Activated CD4-positive, alpha-beta T cell treated with anti-CD3 and anti-CD28 coated beads, Interleukin-10, Interleukin-2, amounts not matched to agents 100 ng/mL and 50 ng/mL, durations not matched to agents 16 hours and 8 hours (primary cell): ENCODE measurements at regions not wholly inside any gene's neighbourhood (a gene's known extent, or its start where the extent isn't known, plus 50 kb on each side); places are given as distances from the start of the nearest gene placed in this dataset.
"Not testable (repeated sequence)": the region's sequence is repeated elsewhere in the genome, so short reads cannot be mapped to it uniquely, and the experiment has no call there.

Source experiments
- DNase-seq: peaks from one replicate; pipeline ENCODE4 v3.0.0-alpha.2; 2020

DNA sequence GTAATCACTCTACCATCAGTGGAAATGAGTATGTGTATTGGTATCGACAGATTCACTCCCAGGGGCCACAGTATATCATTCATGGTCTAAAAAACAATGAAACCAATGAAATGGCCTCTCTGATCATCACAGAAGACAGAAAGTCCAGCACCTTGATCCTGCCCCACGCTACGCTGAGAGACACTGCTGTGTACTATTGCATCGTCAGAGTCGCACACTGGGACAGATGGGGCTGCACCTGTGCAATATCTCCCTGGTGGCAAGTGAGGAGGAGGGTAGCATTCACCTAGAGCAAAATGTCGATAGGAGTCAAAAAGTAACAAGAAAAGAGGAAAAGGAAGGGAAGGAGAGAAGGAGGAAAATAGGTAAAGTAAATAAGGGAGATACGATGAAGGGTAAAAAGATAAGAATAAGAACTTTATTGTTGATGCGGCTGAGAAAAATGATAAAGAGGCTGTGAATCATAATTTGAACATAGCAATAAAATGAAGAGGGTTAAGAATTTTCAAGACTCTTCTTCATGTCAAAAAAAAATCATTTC lies 450.5 kb upstream of the OR4E1 start:
- DNase-seq: no peak

DNA sequence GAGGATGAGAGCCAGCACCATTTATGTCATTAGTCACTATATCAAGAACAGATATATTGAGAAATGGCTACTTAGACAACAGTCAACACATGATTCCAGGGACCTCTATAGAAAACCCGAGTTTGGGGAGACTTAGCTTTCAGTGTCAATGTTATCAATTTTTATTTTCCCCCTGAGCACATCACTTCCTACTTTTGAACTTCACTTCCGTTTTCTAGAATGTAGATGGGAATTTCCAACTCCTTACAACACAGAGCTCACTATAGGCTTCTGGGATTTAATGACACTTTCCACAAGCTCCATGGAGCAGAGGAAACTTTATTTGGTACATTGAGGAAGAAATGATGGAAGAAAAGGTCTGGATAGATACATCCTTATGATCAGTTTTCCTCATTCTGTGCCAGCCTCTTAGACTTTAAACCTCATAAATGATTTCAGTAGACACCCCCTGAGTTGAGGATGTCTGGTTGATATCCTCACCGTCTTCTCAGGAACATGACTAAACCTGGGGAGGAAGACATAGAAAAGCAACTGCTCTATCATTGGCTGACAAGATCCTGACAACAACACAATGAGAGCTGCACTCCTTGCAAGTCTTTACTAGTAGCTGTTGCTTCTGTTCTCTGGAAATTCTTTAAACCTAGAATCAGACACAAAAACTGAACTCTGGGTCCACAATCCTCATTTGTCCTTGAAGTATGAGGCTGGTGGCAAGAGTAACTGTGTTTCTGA lies 449.4 kb upstream of the OR4E1 start:
- DNase-seq: no peak

DNA sequence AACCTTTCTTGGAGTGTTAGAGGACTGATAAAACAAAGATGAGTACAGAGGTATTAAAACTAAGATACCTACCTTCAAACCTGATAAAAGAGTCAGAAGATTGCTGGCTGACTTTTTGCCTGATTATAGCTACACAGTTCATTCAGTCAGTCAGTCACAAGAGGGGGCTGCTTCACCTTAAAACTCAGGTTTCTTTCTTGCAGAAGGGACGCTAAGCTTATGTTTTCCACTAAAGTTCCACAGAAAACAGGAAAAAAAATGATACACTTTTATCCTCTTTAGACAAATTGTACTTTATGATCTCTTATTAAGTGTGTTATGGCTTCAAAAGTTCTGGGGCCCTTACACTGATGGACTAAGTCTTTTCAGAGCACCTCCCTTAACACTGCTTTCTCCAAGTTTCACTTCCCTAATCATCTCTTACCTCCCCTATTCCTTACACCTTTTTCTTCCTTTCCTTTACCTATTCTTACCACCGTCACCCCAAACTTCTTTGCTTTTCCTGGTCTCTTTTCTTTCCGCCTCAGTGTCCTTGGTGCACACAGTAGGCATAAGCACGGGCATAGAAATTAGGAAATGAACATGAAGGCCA lies 448.7 kb upstream of the OR4E1 start:
- no peak for DNase-seq

DNA sequence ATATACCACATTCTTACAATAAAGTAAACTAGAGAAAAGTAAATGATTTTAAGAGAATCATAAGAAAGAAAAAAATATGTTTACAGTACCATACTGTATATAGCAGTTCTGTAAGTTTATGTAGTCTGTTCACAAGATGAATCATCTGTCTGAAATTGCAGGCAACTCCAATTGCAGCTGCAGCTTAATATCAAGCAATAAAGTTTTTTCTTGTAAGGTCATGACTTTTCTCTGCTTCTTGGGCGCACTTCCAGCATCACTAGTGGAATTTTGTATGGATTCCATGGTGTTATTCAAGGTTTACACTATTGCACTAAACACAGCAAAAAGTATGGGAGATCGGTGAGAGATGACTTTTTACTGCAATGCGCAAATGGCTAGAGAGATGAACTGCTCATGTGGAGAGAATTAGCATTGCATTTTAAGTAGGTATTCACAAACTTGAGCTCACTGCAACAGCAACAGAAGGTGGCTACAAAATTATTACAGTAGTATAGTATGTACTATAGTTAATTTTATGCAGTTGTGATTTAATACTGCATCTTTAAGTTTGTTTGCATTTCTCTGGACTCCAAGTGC lies 445.4 kb upstream of the OR4E1 start:
- DNase-seq: no peak

DNA sequence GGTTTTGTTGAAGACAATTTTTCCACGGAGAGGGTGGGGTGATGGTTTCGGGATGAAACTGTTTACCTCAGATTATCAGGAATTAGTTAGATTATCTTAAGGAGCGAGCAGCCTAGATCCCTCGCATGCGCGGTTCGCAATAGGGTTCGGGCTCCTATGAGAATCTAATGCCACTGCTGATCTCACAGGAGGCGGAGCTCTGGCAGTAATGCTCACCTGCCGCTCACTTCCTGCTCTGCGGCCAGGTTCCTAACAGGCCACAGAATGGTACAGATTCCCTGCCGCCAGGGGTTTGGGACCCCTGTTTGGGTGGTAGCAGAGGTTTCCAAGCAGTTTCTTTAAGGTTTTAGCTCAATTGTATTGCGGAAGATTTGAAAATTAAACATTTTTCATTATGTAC lies 439.8 kb upstream of the OR4E1 start:
- DNase-seq: no peak

DNA sequence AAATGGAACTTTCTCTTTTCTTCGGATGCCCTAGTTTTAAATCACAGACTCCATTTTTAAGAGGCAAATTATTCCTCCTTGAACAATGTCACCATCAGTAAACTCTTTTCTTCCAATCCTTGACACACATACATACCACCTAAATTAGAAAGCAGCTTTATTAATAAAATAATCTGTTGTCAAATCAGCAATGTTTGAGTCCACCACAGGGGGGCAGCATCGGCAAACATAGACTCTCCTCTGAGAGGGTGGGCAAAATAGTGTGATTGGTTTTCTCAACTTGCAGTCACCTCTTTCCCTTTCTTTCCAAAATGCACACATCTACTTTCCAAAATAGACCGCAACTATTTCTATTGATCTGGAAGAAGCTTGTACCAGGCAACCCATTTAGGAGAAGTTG lies 438.4 kb upstream of the OR4E1 start:
- DNase-seq: no peak

GRCh38 chr14:22107753-22108152 lies 434.1 kb upstream of the OR4E1 start:
- no peak for DNase-seq

- DNase-seq: no peak
Observed at GRCh38 chr14:22106700-22107697, 433.4 kb upstream of the OR4E1 start.

- DNase-seq: no peak
Observed at GRCh38 chr14:22105624-22106006, 432.0 kb upstream of the OR4E1 start.

DNA sequence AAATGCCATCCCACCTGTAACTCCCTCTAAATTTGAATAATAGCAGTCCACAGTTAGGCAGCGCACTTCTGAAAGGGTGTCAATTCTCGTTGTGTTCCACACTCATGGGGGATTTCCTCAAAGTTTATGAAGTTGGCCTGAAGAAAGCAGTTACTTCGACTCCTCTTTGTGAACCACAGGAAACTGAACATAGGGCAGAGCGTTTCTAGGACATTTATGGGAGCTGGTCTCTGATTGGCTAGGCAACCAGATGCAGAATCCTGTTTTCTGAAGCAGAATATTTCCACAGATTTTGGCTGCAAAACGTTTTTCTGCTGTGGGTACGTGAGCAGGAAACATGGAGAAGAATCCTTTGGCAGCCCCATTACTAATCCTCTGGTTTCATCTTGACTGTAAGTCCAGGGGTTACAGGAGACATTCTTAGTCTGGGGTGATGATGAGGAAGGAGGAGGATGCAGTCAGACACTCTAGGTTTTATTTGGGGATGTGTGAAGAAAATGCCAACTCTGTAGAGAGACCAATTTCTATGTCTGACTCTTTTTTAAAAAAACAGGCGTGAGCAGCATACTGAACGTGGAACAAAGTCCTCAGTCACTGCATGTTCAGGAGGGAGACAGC lies 431.5 kb upstream of the OR4E1 start:
- no peak for DNase-seq

- DNase-seq: not testable (repeated sequence)
Observed at GRCh38 chr14:22100764-22101120, 427.1 kb upstream of the OR4E1 start.

DNA sequence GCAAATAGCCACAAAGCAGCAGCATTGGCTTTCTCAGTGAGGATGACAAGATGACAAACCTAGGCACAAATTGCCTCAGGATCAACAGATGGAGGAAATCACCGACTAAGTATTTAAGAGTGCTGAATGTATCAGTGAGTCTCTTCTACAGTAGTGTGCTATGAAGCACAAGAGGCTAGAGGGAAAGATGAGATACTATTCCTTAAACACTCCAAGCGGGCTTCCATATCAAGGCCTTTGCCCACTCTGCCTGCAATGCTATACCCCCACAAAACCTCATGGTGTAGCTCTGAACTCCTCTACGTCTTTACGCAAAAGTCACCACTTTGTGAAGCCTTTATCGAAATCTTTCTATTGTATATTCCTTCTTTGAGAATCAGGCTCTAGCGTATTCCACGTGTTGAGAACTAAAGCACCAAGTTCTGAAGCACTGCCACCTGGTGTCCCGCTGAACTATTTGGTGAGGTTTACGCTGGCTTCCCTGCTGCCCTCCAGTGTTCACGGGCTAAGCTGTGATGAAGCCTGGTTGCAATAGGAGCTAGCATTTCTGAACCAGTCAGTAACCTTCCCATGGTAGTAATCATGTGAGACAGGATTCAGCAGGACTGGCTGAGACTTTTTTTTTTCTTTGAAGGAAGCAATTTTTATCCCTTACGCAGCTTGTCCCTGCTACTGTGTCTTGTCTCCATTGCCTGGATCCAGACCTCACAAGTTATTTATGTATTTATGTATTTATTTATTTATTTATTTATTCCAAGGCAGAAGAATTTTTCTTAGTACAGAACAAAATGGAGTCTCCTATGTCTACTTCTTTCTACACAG lies 426.5 kb upstream of the OR4E1 start:
- peak; percentile 70 for DNase-seq

- no peak for DNase-seq
Observed at GRCh38 chr14:22098435-22098834, 424.8 kb upstream of the OR4E1 start.

DNA sequence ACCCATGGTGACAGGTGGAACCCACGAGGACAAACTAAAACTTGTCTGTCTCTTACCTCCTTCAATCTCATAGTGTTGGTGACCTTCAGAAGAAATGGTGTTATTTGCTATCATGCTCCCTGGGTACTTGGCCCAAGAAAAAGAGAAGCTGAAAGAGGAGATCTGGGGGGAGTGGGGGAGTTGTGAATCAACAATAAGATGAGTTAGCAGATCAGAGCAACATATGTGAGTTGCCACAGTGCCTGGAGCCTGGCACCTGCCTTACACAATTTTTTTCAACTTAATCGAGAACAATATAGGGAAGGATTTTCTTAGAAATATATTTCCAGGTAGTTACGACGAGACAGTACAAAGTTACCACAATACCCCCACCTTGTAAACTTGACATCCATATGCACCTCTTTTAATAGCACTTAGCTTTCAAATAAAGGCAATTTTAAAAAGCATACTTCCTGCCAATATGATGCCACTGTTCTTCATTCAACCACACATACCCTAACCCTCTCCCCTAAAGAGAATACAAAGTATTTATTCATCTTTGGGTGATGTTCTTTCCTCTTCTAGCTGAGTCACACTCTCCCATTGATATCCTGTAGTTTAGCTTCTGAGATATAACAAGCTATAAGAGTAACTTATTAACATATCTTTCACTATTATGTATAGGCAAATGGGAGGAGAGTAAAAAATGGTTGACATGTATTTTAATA lies 424.1 kb upstream of the OR4E1 start:
- no peak for DNase-seq

DNA sequence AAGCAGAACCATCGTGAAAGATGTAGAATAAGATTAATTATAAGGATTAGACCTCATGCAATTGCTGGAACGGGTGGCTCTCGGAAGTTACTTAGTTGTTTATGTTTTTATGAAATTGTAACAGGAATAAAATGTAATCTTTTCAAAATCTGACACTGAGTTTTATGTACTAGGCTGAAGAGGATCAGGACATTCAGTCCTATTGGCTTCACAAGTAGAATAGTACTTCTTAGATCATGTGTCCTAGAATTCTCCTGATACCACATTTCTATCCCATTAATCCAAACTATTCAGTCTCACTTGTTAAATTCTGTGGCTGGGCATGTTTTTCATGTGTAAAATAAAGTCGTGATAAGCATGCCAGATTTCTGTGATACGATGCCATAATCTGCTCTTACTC lies 423.5 kb upstream of the OR4E1 start:
- DNase-seq: no peak

GRCh38 chr14:22096514-22096895 lies 422.9 kb upstream of the OR4E1 start:
- peak; percentile 40 for DNase-seq

DNA sequence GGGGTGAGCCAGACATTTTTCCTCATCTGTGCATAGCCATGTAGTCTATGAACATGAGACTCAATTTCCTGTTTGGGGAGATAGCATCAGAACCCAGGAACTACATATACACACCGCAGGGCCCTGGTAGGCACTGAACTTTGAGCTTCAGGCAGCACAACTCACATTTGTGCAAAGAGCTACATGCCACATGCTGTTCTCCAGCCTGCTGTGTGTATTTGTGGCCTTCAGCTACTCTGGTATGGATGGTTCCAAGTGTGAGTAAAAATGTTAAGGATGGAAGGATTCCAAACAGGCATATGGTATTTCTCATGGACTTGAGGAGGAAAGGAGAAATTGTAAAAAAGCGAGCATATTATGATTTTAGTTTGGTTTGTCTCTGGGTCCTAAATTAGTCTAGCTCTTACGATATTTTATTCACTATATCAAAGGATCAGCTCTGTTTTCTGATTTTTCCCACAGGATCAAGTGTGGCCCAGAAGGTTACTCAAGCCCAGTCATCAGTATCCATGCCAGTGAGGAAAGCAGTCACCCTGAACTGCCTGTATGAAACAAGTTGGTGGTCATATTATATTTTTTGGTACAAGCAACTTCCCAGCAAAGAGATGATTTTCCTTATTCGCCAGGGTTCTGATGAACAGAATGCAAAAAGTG lies 422.4 kb upstream of the OR4E1 start:
- DNase-seq: peak; percentile 27

- no peak for DNase-seq
Observed at GRCh38 chr14:22089940-22090339, 416.3 kb upstream of the OR4E1 start.

- no peak for DNase-seq
Observed at GRCh38 chr14:22088614-22089342, 415.2 kb upstream of the OR4E1 start.

DNA sequence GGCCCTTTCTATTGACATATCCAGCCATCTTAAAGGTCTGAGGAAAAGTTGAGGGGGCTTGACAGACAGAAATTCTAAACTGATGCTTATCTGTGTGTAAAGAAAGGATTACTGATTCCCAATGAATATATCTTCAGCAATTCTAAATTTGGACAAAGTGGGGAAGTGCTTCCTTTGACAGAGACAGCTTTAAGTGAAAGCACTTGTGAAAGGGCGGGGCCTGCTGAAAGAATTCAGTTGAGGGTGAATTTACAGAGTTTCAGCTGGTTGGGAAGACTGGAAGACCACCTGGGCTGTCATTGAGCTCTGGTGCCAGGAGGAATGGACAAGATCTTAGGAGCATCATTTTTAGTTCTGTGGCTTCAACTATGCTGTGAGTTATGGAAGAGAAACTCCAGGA lies 412.5 kb upstream of the OR4E1 start:
- DNase-seq: no peak
